C4-2B (cell line): ENCODE measurements at regions not wholly inside any gene's neighbourhood (a gene's known extent, or its start where the extent isn't known, plus 50 kb on each side); places are given as distances from the start of the nearest gene placed in this dataset.

Source experiments
- H3K27ac ChIP-seq: fragments of 450-650 bp; 2 replicates; pipeline ENCODE4 v1.5.1; 2017
- CTCF ChIP-seq: fragments of 450-650 bp; conservative IDR thresholded peaks from 2 replicates; pipeline ENCODE4 v1.5.1; 2017; ENCODE audit warnings: mild to moderate bottlenecking
- ZFX ChIP-seq: fragments of 450-650 bp; IDR thresholded peaks from 2 replicates; pipeline ENCODE4 v1.6.1; 2017

- no peak overlapping the region for H3K27ac ChIP-seq
- TF ChIP-seq CTCF (no peak), ZFX (no peak)
Observed at GRCh38 chr16:51994597-51994996, 552.3 kb downstream of the TOX3 start.

- H3K27ac ChIP-seq, result no peak overlapping the region
- TF ChIP-seq ZFX, result no peak
- no peak for TF ChIP-seq CTCF
Observed at GRCh38 chr16:51989637-51990230, 557.2 kb downstream of the TOX3 start.

- no peak overlapping the region for H3K27ac ChIP-seq
- TF ChIP-seq ZFX, result no peak
- no peak for TF ChIP-seq CTCF
Observed at GRCh38 chr16:51988977-51989376, 558.0 kb downstream of the TOX3 start.

- no peak for TF ChIP-seq ZFX
- no peak for TF ChIP-seq CTCF
- H3K27ac ChIP-seq, result no peak overlapping the region
Observed at GRCh38 chr16:51987519-51987918, 559.4 kb downstream of the TOX3 start.

- H3K27ac ChIP-seq, result no peak overlapping the region
- no peak for TF ChIP-seq ZFX
- no peak for TF ChIP-seq CTCF
Observed at GRCh38 chr16:51986717-51987116, 560.2 kb downstream of the TOX3 start.

GRCh38 chr16:51986301-51986700 is 560.6 kb downstream of the TOX3 start:
- H3K27ac ChIP-seq, result no peak overlapping the region
- TF ChIP-seq ZFX (no peak), CTCF (no peak)

- TF ChIP-seq CTCF (no peak), ZFX (no peak)
Observed at GRCh38 chr16:51985126-51985525, 561.8 kb downstream of the TOX3 start.

More at GRCh38 chr16:51985126-51985525, 561.8 kb downstream of the TOX3 start:
- H3K27ac ChIP-seq, result no peak overlapping the region
